Activated T-helper 17 cell treated with anti-CD3 and anti-CD28 coated beads, Interleukin-2, amount 50 U/mL, for 72 hours (primary cell): ENCODE measurements at regions not wholly inside any gene's neighbourhood (a gene's known extent, or its start where the extent isn't known, plus 50 kb on each side); places are given as distances from the start of the nearest gene placed in this dataset.
A peak's percentile ranks its signal among the peaks of the same experiment; 100 is the strongest.
"Not testable (repeated sequence)": the region's sequence is repeated elsewhere in the genome, so short reads cannot be mapped to it uniquely, and the experiment has no call there.

Experiments
- ATAC-seq: fragments of 150-1000 bp; cut with Tn5 transposase; replicated peaks from 2 replicates; pipeline ENCODE4 v1.10.0; 2021; ENCODE audit warnings: mild to moderate bottlenecking, moderate library complexity
- H3K27ac Mint-ChIP-seq: one replicate; pipeline ENCODE4 v1.8.0; 2022; ENCODE audit warnings: mixed read lengths
- H3K27me3 Mint-ChIP-seq: one replicate; pipeline ENCODE4 v1.8.0; 2022; ENCODE audit warnings: mixed read lengths
- H3K36me3 Mint-ChIP-seq: one replicate; pipeline ENCODE4 v1.8.0; 2022; ENCODE audit warnings: low read depth, mild to moderate bottlenecking, mixed read lengths
- H3K4me1 Mint-ChIP-seq: one replicate; pipeline ENCODE4 v1.8.0; 2022; ENCODE audit warnings: mixed read lengths
- H3K4me3 Mint-ChIP-seq: one replicate; pipeline ENCODE4 v1.8.0; 2022; ENCODE audit warnings: mild to moderate bottlenecking, mixed read lengths
- H3K9me3 Mint-ChIP-seq: one replicate; pipeline ENCODE4 v1.8.0; 2022; ENCODE audit warnings: mixed read lengths

DNA sequence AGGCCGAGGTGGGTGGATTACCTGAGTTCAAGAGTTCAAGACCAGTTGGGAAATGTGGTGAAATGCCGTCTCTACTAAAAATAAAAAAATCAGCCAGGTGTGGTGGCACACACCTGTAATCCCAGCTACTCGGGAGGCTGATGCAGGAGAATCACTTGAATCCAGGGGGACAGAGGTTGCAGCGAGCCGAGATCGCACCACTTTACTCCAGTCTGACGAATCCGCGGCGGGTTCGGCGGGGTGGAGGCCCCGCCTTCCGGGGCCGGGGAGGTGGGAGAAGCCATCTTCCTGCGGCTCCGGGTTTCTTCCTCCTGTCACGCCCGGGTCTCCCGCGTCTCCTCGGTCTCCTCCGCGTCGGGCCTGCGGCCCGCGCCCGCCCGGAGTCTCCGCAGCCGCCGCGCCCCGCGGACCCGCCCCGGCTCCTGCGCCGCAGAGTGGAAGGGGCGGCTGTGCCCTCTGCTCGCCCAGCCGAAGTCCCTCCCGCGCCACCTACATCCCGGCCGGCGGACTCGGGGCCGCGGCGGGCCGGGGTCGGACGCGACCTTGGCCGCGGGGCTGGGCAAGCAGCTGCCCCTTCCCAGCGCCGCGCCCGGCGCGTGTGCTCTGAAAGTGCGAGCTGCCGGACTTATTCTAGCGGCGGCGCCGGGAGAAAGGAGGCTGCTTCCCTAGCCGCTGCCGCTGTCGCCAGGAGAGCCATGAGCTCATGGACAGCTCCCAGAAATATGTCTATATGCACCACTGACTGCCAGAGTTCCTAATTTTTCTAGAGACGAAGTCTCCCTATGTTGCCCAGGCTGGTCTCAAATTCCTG lies 97.2 kb downstream of the LAT start:
- H3K27ac Mint-ChIP-seq, H3K4me1 Mint-ChIP-seq, H3K27me3 Mint-ChIP-seq, H3K9me3 Mint-ChIP-seq: not testable (repeated sequence)
- peaks cover 58% of the 10 kb centered on the region for H3K36me3 Mint-ChIP-seq
- peak overlapping the region; percentile 66 for H3K4me3 Mint-ChIP-seq
- peak; percentile 90 for ATAC-seq

DNA sequence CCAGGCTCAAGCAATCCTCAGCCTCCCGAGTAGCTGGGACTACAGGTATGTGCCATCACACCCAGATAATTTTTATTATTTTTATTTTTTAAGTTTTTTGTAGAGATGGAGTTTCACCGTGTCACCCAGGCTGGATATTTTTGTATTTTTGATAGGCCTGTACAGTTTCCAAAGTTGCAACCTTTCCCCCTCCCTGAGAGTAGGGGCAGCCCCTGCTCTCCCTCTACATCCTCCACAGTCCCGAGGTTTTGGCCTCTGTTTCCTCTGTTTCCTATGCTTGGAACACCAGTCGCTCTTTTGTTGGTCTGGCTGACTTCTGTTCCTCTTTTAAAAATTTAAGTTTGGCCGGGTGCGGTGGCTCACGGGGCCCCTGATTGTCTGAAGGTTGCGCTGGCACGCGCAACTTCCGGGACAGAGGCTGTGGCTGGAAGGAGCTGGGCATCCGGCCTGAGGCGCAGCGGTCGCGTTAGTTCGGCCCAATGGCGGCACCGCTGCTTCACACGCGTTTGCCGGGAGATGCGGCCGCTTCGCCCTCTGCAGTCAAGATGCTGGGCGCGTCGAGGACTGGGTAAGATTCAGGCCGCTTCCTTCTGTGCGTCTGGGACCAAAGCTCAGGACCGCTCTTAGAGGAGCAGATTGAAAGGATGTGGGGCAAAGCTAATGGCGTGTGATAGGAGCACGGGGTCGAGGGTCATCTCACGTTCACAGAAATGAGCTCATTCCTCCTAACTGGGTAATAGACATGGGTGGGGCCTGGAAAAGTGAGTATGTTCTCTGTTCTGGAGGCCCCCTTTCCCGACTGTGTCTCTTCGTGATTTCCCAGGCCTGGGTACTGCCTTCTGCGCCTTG lies 89.9 kb downstream of the LAT start:
- ATAC-seq: peak; percentile 98
- H3K27me3 Mint-ChIP-seq, H3K9me3 Mint-ChIP-seq: not testable (repeated sequence)
- Mint-ChIP-seq H3K4me1 (peaks cover 11% of the 10 kb centered on the region), H3K36me3 (peaks cover 46% of the 10 kb centered on the region), H3K27ac (peak overlapping the region; percentile 97), H3K4me3 (peak overlapping the region; percentile 93)

DNA sequence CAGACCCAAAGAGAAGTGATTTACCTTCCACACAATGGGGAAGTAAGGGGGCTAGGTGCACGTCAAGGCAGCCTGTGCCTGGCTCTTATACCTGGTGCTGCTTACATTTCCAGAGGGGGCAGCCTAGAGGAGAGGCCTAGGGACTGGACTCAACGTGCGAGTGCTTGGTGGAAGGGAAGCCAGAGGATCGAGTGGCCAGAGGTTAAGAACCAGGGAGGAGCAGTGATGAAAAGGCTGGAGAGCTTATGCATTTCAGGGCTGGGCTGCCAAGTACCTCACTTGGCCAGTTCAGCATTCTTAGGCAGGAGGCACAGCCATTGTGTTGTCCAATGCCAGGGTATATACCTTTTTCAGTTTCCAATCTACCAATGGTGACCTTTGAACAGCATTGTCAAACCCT lies 77.4 kb downstream of the LAT start:
- not testable (repeated sequence) for H3K4me1 Mint-ChIP-seq, H3K36me3 Mint-ChIP-seq, H3K27ac Mint-ChIP-seq, H3K27me3 Mint-ChIP-seq, H3K9me3 Mint-ChIP-seq, H3K4me3 Mint-ChIP-seq, ATAC-seq

DNA sequence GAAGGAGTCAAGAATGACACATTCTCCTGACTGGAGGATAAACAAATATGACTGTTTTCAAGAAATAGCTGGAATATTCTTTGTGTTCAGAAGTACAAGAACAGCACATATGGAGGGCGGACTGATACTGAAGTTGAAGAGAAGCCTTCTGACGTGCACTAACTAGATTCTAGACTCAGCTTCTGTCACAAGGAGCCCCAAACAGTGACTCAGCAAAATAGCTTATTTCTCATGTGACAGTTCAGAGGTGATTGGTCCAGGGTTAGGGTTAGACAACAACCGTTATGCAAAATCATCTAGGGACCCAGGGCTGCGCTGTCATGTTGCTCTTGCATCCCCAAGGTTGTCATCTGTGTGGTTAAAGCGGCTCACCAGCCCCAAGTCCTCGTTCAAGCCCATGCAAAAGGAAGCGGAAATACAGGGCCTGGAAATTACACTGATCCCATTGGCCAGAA lies 76.6 kb downstream of the LAT start:
- not testable (repeated sequence) for ATAC-seq, H3K4me1 Mint-ChIP-seq, H3K27ac Mint-ChIP-seq, H3K9me3 Mint-ChIP-seq, H3K4me3 Mint-ChIP-seq, H3K27me3 Mint-ChIP-seq, H3K36me3 Mint-ChIP-seq

DNA sequence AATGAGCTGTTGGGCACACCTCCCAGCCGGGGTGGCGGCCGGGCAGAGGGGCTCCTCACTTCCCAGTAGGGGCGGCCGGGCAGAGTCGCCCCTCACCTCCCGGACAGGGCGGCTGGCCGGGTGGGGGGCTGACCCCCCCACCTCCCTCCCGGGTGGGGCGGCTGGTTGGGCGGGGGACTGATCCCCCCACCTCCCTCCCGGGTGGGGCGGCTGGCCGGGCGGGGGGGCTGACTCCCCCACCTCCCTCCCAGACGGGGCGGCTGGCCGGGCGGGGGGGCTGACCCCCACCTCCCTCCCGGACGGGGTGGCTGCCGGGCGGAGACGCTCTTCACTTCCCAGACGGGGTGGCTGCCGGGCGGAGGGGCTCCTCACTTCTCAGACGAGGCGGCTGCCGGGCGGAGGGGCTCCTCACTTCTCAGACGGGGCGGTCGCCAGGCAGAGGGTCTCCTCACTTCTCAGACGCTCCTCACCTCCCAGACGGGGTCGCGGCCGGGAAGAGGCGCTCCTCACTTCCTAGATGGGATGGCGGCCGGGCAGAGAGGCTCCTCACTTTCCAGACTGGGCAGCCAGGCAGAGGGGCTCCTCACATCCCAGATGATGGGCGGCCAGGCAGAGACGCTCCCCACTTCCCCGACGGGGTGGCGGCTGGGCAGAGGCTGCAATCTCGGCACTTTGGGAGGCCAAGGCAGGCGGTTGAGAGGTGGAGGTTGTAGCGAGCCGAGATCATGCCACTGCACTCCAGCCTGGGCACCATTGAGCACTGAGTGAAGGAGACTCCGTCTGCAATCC lies 75.4 kb downstream of the LAT start:
- not testable (repeated sequence) for H3K36me3 Mint-ChIP-seq, H3K4me3 Mint-ChIP-seq, ATAC-seq, H3K9me3 Mint-ChIP-seq, H3K27me3 Mint-ChIP-seq, H3K27ac Mint-ChIP-seq, H3K4me1 Mint-ChIP-seq

DNA sequence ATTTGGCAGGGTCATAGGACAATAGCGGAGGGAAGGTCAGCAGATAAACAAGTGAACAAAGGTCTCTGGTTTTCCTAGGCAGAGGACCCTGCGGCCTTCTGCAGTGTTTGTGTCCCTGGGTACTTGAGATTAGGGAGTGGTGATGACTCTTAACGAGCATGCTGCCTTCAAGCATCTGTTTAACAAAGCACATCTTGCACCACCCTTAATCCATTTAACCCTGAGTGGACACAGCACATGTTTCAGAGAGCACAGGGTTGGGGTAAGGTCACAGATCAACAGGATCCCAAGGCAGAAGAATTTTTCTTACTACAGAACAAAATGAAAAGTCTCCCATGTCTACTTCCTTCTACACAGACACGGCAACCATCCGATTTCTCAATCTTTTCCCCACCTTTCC lies 74.7 kb downstream of the LAT start:
- H3K4me3 Mint-ChIP-seq, ATAC-seq, H3K27me3 Mint-ChIP-seq, H3K27ac Mint-ChIP-seq, H3K9me3 Mint-ChIP-seq, H3K36me3 Mint-ChIP-seq, H3K4me1 Mint-ChIP-seq: not testable (repeated sequence)
